ENCODE measurements at regions not wholly inside any gene's neighbourhood (a gene's known extent, or its start where the extent isn't known, plus 50 kb on each side); places are given as distances from the start of the nearest gene placed in this dataset.
"Not testable (repeated sequence)": the region's sequence is repeated elsewhere in the genome, so short reads cannot be mapped to it uniquely, and the experiment has no call there.

DNA sequence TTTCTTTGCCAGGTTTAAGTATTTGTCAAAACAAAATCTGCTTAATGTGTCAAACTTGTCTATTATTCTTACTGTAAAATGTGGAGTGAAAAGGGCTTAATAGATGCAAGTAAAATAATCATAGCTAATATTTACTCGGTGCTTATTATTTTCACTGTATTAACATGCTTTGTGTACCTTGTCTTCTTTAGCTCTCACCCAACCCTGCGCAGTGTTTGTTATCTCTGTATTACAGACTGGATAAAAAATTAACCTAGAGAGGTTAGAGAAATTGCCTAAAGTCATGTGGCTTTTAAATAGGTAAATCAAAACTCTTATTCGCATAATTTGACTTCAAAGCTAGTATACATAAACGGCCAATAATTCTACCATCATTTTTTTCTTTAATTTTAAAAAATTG is 1864.8 kb downstream of the MAT2B start:
- DNase-seq: no peak

- DNase-seq: no peak
Observed at GRCh38 chr5:165370794-165371193, 1865.4 kb downstream of the MAT2B start.

GRCh38 chr5:165375201-165375600 is 1869.8 kb downstream of the MAT2B start:
- DNase-seq: no peak

DNA sequence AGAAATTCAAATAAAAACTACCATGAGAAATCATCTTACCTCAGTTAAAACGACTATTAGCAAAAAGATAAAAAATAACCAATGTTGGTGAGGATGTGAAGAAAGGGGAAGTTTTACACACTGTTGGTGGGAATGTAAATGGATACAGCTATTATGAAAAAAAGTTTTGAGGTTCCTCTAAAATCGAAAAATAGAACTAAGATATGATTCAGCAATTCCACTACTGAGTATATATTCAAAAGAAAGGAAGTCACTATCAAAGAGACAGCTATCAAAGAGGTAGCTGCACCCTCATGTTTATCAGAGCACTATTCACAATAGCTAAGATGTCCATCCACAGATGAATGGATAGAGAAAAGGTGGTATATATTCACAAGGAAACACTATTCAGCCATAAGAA is 1888.4 kb downstream of the MAT2B start:
- DNase-seq: no peak

DNA sequence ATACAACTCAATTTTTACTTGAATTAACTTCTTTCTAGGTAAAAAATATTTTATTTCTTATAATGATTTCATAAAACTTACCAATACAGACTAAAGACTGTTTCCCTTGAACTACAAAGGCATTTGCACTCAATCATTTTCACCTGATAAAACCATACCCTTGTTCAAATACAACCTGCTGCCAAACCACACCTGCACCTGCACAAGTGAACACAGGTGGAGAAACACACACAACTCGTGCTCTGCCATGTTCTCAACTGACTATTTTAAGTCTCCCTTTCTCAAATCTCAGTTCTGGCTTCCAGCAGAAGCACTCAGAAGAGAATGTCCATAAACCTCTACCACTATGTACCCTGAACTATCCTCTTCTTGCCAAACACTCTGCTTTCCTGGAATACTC is 1892.1 kb downstream of the MAT2B start:
- DNase-seq: no peak

- no peak for DNase-seq
Observed at GRCh38 chr5:165400086-165400485, 1894.7 kb downstream of the MAT2B start.

GRCh38 chr5:165404917-165405316 is 1899.5 kb downstream of the MAT2B start:
- DNase-seq: no peak

DNA sequence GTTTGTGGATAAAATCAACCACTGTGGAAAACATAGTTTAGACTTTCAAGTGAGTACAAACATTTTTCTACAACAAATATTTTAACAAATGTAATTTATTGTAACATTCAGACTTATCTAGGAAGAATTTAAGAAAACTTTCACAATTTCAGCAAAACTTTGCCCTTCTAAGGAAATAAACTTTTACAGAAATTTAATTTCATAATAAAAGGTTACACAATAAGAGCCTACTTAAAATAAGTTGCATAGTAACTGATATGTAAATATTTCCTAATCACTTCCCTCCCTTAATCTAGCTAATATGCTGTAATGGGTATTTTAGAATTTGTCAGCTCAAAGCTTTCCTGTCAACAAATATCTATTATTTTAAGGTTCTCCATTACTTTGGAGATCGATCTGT is 1899.9 kb downstream of the MAT2B start:
- DNase-seq: no peak

DNA sequence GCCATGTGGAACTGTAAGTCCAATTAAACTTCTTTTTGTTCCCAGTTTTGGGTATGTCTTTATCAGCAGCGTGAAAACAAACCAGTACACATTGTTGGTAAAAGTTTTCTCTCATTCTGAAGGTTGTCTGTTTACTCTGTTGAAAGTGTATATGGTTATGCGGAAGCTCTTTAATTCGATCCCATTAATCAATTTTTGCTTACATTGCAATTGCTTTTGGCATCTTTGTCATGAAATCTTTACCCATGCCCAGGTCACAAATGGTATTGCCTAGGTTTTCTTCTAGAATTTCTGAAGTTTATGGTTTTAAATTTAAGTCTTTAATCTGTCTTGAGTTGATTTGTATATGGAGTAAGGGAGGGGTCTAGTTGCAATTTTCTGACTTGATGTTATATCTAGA is 1901.9 kb downstream of the MAT2B start:
- DNase-seq: no peak

DNA sequence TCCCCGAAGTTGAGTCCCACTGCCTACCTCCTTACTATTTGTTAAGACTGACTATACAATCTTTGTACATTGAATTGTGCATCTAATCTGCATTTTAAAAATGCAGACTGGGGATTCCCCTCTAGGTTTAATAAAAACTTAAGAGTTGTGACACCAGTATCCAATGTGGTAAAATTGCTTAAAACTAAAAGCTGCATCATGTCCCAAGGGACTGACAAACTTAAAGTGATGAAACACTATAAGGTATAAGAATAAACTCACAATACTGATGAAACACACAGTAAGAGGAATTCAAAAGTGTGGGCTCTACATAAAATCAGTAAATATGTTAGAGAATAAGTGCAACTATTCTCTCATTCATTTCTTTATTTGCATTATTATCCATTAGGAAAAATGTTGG is 1905.1 kb downstream of the MAT2B start:
- no peak for DNase-seq

DNA sequence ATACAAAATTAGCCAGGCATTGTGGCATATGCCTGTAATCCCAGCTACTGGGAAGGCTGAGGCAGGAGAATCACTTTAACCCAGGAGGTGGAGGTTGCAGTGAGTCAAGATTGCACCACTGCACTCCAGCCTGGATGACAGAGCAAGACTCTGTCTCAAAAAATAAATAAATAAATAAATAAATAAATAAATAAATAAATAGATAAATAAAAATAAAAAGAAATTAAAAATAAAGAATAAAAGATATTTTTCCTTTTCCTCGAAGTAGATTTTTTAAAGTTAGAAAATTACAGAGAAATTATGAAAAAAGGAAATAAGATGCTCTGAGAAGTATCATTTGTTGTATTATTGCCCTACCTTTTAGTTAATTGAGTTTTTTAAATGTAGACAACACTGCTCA is 1906.1 kb downstream of the MAT2B start:
- DNase-seq: not testable (repeated sequence)

DNA sequence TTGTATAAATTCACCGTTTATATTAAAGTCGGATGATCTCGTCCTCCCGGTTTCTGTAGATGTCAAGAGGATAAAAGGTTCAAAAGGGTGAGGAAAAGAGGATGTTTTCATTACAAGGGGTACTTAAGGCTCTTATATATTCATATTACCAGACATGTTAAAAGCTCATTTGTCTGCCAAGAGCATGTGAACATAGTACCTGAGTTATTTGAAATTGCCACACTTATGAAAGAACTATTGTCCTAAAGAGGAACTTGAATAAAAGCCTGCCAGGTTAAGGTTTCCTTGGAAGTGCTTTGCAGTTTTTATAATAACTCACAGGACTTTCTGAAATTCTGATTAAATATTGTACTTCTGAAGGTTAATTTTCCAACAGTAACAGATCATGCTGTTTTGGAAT is 1915.1 kb downstream of the MAT2B start:
- DNase-seq: no peak

- DNase-seq: no peak
Observed at GRCh38 chr5:165423697-165424299, 1918.4 kb downstream of the MAT2B start.

GRCh38 chr5:165425594-165425993 is 1920.2 kb downstream of the MAT2B start:
- no peak for DNase-seq

- DNase-seq: no peak
Observed at GRCh38 chr5:165448753-165449152, 1943.3 kb downstream of the MAT2B start.

DNA sequence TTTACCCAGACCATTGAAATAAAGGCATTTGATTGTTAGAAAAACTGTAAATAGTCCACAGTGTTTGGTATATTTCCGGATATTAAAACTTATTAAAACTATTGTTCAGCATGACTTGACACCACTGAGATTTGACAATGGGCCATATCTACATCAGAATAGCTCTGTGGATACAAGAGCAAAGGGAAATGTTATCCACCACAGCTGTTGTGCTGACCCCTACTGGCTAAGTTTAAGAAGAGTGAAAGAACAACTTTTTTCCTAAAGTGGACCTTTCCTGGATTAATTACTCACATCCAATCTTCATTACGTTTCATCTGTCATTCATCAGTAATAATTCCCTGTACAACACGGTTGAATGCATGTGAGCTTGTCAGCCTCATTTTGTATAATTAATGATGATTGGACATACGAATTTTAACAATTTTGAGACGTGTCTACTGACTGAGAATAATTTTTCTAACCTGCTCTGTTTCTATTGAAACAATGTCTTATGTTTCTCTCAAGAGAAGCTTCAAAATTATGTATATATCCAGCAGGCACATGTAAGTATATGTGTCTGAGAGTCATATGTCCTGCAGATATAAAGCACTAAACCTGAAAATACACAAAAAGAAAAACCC is 1952.6 kb downstream of the MAT2B start:
- DNase-seq: no peak

DNA sequence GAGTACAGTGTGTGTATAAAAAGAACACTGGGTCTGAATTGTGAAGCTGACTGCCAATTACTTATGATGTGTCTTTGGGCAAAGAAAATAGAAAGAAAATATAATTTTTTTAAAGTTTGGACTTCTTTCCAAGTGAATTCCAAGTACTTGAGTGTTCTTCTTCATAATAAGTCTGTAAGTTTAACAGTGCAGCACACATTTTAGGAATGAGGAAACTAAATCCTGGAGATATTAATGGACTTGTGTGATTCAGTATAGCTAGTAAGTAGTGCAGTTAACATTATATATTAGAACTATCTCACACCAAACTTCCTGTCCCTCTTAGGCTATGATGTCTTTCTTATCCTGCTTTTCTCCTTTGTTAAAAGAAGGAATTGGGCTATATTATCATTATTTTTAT is 1953.8 kb downstream of the MAT2B start:
- DNase-seq: no peak

- DNase-seq: no peak
Observed at GRCh38 chr5:165460911-165461310, 1955.5 kb downstream of the MAT2B start.

GRCh38 chr5:165477546-165477945 is 1972.1 kb downstream of the MAT2B start:
- no peak for DNase-seq

- no peak for DNase-seq
Observed at GRCh38 chr5:165495829-165496380, 1990.5 kb downstream of the MAT2B start.

DNA sequence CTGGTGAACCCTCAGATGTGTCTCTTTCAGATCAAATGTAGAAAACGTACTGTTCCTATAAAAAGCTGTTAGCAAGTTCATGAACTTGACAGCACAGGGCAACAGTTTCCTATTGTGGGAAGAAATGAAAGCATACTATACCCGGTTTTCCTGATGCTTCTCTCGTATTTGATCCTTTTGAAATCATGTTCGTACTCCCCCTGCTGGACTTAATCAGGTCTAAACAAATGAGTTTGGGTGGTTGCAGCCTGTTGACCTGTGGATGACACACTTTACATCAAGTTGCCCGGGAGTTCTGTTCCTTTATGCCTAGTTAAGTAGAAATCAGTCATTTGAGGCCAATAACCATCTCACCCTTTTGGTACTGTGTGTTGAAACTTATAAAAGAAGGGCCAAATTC is 1992.3 kb downstream of the MAT2B start:
- no peak for DNase-seq

DNA sequence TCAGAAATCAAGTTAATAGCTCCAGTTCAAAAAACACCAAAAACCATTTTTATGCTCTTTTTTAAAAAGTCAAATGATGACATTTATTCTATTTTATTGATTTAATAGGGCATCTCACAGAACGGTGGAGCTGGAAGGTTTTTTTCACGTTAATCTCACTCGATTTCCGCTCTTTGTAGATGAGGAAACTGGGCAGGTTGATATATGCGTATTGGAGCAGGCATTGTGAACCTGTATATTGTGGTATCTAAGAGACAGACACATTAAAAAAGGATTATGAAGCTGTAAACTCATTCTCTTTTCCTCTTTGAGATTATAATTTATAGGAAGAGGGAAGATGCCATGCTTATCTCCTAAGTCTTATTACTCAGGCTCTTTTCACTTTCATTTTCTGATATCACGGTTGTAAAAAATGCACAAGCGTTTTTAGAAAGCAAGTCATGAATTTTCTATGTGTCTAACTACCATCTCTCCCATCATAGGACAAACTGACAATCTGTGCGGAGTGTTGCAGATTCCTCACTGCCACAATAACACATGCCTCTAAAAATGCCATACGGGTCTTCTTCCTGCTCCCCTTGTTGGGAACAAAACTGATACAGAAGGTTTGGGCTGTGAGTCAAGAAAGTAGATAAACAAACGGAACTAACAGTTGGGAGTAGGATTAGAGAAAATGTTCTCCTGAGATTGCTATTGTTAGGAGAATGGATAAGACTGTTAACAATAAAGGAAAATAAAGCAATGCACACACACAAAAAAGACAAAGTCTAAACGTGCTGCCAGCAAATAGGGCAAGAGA is 1997.7 kb downstream of the MAT2B start:
- no peak for DNase-seq

DNA sequence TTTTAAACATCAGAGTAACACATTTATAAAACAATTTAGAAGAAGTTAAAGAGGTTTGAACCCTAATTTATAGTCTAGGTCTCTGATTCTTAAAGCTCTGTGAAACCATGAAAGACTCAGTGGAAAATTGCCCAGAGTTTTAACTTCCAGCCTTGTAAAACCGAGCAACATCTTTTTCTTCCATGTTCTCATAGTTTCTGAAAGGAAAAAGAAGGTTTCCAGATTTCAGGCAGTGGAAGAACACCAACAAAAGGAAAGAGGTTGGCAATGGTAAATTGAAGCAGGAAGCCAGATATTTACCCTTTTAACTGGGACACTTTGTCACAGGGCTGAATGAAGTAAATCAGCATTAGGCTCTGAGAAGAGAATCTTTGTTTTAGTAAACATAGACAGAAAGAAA is 1999.3 kb downstream of the MAT2B start:
- no peak for DNase-seq

GRCh38 chr5:165508286-165508685 is 2002.9 kb downstream of the MAT2B start:
- no peak for DNase-seq
